ENCODE measurements at regions not wholly inside any gene's neighbourhood (a gene's known extent, or its start where the extent isn't known, plus 50 kb on each side); places are given as distances from the start of the nearest gene placed in this dataset.

DNA sequence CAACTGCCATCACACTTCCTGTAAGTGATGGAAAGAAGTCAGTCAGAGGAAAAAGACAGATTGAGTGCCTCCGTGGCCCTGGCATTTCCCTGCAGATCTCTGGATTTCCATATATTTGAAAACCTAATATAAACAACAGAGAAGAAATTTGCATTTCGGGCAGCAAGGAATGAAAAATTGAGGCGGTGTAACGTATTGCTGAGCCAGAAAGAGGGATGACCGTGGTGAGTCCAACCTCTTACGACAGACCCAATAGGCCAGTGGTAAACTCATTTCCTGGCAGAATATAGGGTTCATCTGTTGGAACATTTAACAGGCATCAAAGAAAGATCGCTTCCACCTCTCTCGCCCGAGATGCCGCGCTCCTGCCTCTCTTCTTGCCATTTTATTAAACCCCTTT lies 336.5 kb downstream of the MIAT start:
- TF ChIP-seq, protein P1, sequence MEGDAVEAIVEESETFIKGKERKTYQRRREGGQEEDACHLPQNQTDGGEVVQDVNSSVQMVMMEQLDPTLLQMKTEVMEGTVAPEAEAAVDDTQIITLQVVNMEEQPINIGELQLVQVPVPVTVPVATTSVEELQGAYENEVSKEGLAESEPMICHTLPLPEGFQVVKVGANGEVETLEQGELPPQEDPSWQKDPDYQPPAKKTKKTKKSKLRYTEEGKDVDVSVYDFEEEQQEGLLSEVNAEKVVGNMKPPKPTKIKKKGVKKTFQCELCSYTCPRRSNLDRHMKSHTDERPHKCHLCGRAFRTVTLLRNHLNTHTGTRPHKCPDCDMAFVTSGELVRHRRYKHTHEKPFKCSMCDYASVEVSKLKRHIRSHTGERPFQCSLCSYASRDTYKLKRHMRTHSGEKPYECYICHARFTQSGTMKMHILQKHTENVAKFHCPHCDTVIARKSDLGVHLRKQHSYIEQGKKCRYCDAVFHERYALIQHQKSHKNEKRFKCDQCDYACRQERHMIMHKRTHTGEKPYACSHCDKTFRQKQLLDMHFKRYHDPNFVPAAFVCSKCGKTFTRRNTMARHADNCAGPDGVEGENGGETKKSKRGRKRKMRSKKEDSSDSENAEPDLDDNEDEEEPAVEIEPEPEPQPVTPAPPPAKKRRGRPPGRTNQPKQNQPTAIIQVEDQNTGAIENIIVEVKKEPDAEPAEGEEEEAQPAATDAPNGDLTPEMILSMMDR (IDR thresholded peaks at IDR 0.05) = no peak
- H3K4me3 ChIP-seq = no peak overlapping the region
- ATAC-seq (no peak), DNase-seq (no peak)
- intact Hi-C loops (cut with DNase I, micrococcal nuclease) = no loop called here
- H3K4me1 ChIP-seq (ENCODE audit: low read depth) = no peaks in the 10 kb centered on the region
- H3K36me3 ChIP-seq (ENCODE audit: low read depth) = no peaks in the 10 kb centered on the region
- H3K9me3 ChIP-seq = no peaks in the 10 kb centered on the region

DNA sequence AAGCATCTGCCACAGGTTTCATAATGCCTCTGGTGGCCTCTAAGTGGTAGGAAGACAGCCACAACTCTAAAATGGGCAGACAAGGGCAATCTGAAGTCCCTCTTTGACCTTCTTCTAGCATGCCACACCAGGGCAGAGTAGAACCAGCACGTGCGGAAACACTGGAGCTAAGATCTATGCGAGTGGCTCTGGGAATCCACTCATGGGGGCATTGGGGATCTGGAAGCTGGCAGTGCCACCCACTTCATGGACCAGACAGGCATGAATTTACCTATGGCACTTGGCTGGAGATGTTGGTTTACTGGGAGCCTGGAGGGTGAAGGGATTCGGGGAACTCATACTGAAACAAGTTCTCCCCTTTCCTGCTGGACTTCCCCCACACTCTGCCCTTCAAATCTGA lies 337.4 kb downstream of the MIAT start:
- Histone ChIP-seq H3K4me3 (no peak overlapping the region), H3K4me1 (ENCODE audit: low read depth) (no peaks in the 10 kb centered on the region), H3K9me3 (no peaks in the 10 kb centered on the region), H3K36me3 (ENCODE audit: low read depth) (no peaks in the 10 kb centered on the region)
- ATAC-seq = no peak
- DNase-seq = no peak
- intact Hi-C loops (cut with DNase I, micrococcal nuclease) = no loop called here
- TF ChIP-seq, protein P1 (IDR thresholded peaks at IDR 0.05) = no peak

DNA sequence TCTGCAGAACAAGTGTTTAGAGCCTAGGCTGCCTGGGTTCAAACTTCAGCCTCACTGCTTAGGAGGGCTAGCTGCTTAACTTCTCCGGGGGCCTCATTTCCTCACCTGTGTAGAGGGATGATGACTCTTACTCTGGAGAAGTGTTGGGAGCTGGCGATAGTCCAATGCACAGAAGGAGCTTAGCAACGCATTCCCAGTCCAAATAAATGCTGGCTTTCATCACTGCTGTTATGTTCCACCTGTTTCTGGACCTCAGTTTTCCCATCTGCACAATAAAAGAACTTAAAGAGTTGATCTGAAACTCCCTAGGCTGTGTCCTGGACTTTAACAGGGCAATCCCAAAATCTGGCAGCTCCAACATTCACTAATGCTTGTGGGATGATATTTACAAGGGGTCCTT lies 337.8 kb downstream of the MIAT start:
- DNase-seq (no peak), ATAC-seq (no peak)
- Histone ChIP-seq H3K4me3 (no peak overlapping the region), H3K36me3 (ENCODE audit: low read depth) (no peaks in the 10 kb centered on the region), H3K9me3 (no peaks in the 10 kb centered on the region), H3K4me1 (ENCODE audit: low read depth) (no peaks in the 10 kb centered on the region)
- TF ChIP-seq, protein P1 (IDR thresholded peaks at IDR 0.05) = no peak
- intact Hi-C loops (cut with DNase I, micrococcal nuclease) = no loop called here

DNA sequence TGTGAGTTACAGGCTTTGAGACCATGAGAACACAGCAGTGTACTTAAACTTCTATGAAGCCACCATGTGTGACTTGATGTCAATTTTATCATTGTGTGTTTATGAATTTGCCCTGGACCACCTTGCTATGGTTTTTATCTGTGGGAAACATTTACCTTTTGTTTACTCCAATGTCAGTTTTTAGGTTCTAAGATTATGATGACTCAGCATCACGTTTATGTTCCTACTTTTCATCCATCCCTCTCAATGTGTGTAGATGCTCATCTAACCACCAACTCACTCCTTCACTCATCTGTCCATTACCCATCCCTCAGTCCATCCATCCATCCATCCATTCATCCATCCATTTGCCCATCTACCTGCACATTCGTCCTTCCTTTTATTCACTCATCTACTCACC lies 338.8 kb downstream of the MIAT start:
- no peak for ATAC-seq
- TF ChIP-seq, protein P1 (IDR thresholded peaks at IDR 0.05) = no peak
- intact Hi-C loops (cut with DNase I, micrococcal nuclease) = no loop called here
- DNase-seq = no peak
- H3K9me3 ChIP-seq = no peaks in the 10 kb centered on the region
- no peak overlapping the region for H3K4me3 ChIP-seq
- no peaks in the 10 kb centered on the region for H3K36me3 ChIP-seq (ENCODE audit: low read depth)
- H3K4me1 ChIP-seq (ENCODE audit: low read depth) = no peaks in the 10 kb centered on the region

DNA sequence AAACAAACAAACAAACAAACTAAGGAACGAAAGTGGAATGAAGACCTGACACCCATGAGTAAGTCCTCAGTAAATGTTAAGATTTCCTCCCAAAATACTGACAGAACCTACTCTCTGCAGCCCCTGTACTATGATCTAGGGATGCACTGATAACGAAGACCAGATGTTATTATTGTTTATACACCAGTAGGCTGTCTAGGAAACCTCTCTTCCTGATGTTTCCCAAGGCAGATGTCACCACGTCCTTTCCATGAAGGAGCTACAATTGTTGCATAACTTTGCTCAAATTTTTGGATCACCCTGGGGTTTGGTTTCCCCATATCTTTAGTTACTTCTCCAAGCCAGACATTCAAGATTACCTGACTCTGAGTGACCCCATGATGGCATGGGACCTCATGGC lies 340.7 kb downstream of the MIAT start:
- intact Hi-C loops (cut with DNase I, micrococcal nuclease) = no loop called here
- no peak for ATAC-seq
- no peaks in the 10 kb centered on the region for H3K4me1 ChIP-seq (ENCODE audit: low read depth)
- TF ChIP-seq, protein P1 (IDR thresholded peaks at IDR 0.05) = no peak
- no peaks in the 10 kb centered on the region for H3K9me3 ChIP-seq
- H3K36me3 ChIP-seq (ENCODE audit: low read depth) = no peaks in the 10 kb centered on the region
- DNase-seq = no peak
- no peak overlapping the region for H3K4me3 ChIP-seq

DNA sequence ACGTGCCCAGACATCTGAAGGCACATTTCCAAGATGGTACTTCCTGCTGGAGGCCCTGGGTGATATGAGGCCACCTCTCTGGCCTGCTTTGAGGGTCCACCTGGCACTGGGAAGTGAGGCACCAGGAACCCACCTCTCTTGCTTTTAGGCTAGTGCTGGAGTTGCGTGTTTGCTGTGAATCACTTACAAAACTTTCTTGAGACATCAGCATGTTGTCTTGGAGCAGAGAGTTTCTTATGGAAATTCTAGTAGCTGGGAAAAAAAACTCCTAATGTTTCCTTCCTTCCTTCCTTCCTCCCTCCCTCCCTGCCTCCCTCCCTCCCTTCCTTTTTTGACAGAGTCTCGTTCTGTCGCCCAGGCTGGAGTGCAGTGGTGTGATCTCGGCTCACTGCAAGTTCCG lies 341.3 kb downstream of the MIAT start:
- no peaks in the 10 kb centered on the region for H3K4me1 ChIP-seq (ENCODE audit: low read depth)
- no peak for ATAC-seq
- no peaks in the 10 kb centered on the region for H3K36me3 ChIP-seq (ENCODE audit: low read depth)
- H3K9me3 ChIP-seq = no peaks in the 10 kb centered on the region
- DNase-seq = no peak
- TF ChIP-seq, protein P1 (IDR thresholded peaks at IDR 0.05) = no peak
- H3K4me3 ChIP-seq = no peak overlapping the region
- intact Hi-C loops (cut with DNase I, micrococcal nuclease) = no loop called here
